ENCODE measurements at regions not wholly inside any gene's neighbourhood (a gene's known extent, or its start where the extent isn't known, plus 50 kb on each side); places are given as distances from the start of the nearest gene placed in this dataset.

DNA sequence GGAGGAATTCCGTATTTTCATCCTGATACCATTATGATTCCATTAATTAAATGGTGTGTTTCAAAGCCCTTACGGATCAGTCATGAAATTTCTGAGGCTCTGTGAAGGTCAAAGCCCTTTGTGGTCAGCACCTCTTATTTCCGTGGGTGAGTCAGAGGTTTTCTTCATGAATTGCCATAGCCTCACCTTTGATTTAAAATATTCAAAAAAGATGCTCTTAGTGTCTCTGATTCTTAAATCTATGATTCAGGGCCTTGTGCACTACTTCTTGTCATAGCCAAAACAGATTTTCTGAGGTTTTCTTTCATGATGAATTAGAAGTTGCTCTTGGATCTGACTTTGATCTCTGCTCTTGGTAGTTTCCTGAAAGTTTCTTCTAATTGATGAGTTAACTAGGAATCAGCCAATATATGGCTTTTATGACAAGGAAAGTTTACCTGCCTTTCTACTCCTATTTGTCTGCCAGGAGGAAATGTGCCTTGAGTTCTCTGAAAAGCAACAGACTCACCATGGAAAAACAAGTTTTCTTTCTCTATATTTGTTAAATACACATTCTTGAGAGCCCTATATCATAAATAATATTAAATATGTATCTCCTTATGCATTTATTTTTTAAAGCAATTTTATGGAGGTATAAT is 613.0 kb downstream of the UTRN start:
- no peak overlapping the region for H4K5ac ChIP-seq (ENCODE audit: insufficient read length, low read depth, low read length)
- H3K4me3 Mint-ChIP-seq, result no peak overlapping the region
- no peak overlapping the region for H3K56ac ChIP-seq (ENCODE audit: insufficient read length, low read depth, low read length)
- no peak overlapping the region for H3K14ac ChIP-seq (ENCODE audit: insufficient read depth, low read length)
- TF ChIP-seq, protein P1, sequence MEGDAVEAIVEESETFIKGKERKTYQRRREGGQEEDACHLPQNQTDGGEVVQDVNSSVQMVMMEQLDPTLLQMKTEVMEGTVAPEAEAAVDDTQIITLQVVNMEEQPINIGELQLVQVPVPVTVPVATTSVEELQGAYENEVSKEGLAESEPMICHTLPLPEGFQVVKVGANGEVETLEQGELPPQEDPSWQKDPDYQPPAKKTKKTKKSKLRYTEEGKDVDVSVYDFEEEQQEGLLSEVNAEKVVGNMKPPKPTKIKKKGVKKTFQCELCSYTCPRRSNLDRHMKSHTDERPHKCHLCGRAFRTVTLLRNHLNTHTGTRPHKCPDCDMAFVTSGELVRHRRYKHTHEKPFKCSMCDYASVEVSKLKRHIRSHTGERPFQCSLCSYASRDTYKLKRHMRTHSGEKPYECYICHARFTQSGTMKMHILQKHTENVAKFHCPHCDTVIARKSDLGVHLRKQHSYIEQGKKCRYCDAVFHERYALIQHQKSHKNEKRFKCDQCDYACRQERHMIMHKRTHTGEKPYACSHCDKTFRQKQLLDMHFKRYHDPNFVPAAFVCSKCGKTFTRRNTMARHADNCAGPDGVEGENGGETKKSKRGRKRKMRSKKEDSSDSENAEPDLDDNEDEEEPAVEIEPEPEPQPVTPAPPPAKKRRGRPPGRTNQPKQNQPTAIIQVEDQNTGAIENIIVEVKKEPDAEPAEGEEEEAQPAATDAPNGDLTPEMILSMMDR (conservative IDR thresholded peaks at IDR 0.05), result no peak
- H2BK12ac ChIP-seq (ENCODE audit: insufficient read length, low read depth, low read length), result no peak overlapping the region
- H3K4me2 ChIP-seq (ENCODE audit: insufficient read depth, insufficient read length, low read length), result no peak overlapping the region
- no peaks in the 10 kb centered on the region for H3K79me1 ChIP-seq (ENCODE audit: insufficient read depth, low read depth, low read length, poor library complexity, severe bottlenecking)
- no peak overlapping the region for H3K4ac ChIP-seq (ENCODE audit: low read depth, low read length)
- DNase-seq, result no peak
- no peaks in the 10 kb centered on the region for H3K23me2 ChIP-seq (ENCODE audit: insufficient read length, low read depth, low read length, poor library complexity, severe bottlenecking)
- no peak overlapping the region for H2AK5ac ChIP-seq (ENCODE audit: insufficient read length, low read length)
- no peaks in the 10 kb centered on the region for H3K79me2 ChIP-seq (ENCODE audit: insufficient read depth, low read length)
- no peaks in the 10 kb centered on the region for H3K9me3 ChIP-seq (ENCODE audit: control insufficient read depth, low read depth, low read length)
- H4K91ac ChIP-seq (ENCODE audit: insufficient read length, low read depth, low read length), result no peak overlapping the region
- H3T11ph ChIP-seq (ENCODE audit: low read length), result no peak overlapping the region
- peaks cover 10% of the 10 kb centered on the region for H3K27me3 Mint-ChIP-seq (ENCODE audit: low read depth)
- H3K23ac ChIP-seq (ENCODE audit: insufficient read length, low read depth, low read length), result no peak overlapping the region
- no peak overlapping the region for H3K27ac Mint-ChIP-seq
- no CpG with 5 or more reads among the region's 3 CpGs for WGBS (ENCODE audit: extremely low coverage, insufficient read length, low lambda C conversion rate)
- H4K8ac ChIP-seq (replicated peaks; ENCODE audit: insufficient read length, low read depth, low read length), result no peak overlapping the region
- no peak overlapping the region for H3K27ac ChIP-seq (ENCODE audit: insufficient read length, low read depth, low read length)
- H3K9ac ChIP-seq (ENCODE audit: extremely low read depth, insufficient read length, low read length), result no peak overlapping the region
- H3K9me3 Mint-ChIP-seq, result peaks cover 20 to 25% of the 10 kb centered on the region in 2 experiments
- no peaks in the 10 kb centered on the region for H3K27me3 ChIP-seq (ENCODE audit: insufficient read depth, low read length)
- no peak overlapping the region for H2BK120ac ChIP-seq (ENCODE audit: low read depth, low read length, poor library complexity, severe bottlenecking)
- H2BK15ac ChIP-seq (ENCODE audit: low read depth, low read length), result no peak overlapping the region
- H2BK5ac ChIP-seq (ENCODE audit: insufficient read length, low read length), result no peak overlapping the region
- peaks cover 10 to 28% (median 17%) of the 10 kb centered on the region in 3 experiments for H3K36me3 Mint-ChIP-seq (ENCODE audit: insufficient read depth in 1 of 3, low read depth in 3 of 3)
- H4K20me1 ChIP-seq (ENCODE audit: control insufficient read depth, insufficient read depth, insufficient read length), result no peaks in the 10 kb centered on the region
- peaks cover 19 to 26% of the 10 kb centered on the region in 2 experiments for H3K4me1 Mint-ChIP-seq
- no peak overlapping the region for H2AFZ ChIP-seq (ENCODE audit: low read length)
- no peak overlapping the region for H3K18ac ChIP-seq (ENCODE audit: insufficient read length, low read depth, low read length)
- H2BK20ac ChIP-seq (ENCODE audit: low read depth, low read length, poor library complexity, severe bottlenecking), result no peak overlapping the region
- H3K4me1 ChIP-seq (ENCODE audit: insufficient read depth, low read length), result no peaks in the 10 kb centered on the region; the same call in 1 of the 2 replicates

Measured in H9 (cell line).